Liver (tissue), 8 donors: ENCODE measurements at regions not wholly inside any gene's neighbourhood (a gene's known extent, or its start where the extent isn't known, plus 50 kb on each side); places are given as distances from the start of the nearest gene placed in this dataset.

ENCODE experiments used
- DNase-seq: peaks from one replicate; pipeline ENCODE4 v3.0.0-alpha.2; 2017; ENCODE audit warnings: low spot score
- H3K27ac ChIP-seq, 2 donors: one replicate each; pipeline ENCODE4 v1.7.0; 2013; ENCODE audit warnings: inconsistent platforms in 2 of 2, low read length in 2 of 2, control low read depth in 1 of 2, low read depth in 1 of 2, mild to moderate bottlenecking in 1 of 2
- H3K27me3 ChIP-seq, 4 donors: one replicate each; pipeline versions ENCODE4 v1.6.1 to v1.7.0; 2013; ENCODE audit warnings: low read length in 3 of 4, inconsistent platforms in 1 of 4, mild to moderate bottlenecking in 1 of 4, moderate library complexity in 1 of 4; ENCODE audit not compliant: control insufficient read depth in 4 of 4, insufficient read depth in 4 of 4
- H3K36me3 ChIP-seq, 4 donors: one replicate each; pipeline versions ENCODE4 v1.6.1 to v1.7.0; 2013; ENCODE audit warnings: low read length in 3 of 4, mild to moderate bottlenecking in 3 of 4, low read depth in 1 of 4, moderate library complexity in 1 of 4; ENCODE audit not compliant: control insufficient read depth in 4 of 4, insufficient read depth in 3 of 4
- H3K4me1 ChIP-seq, 4 donors: one replicate each; pipeline versions ENCODE4 v1.6.1 to v1.7.0; 2013; ENCODE audit warnings: low read length in 3 of 4, mild to moderate bottlenecking in 3 of 4, moderate library complexity in 1 of 4; ENCODE audit not compliant: control insufficient read depth in 4 of 4, insufficient read depth in 4 of 4
- H3K4me3 ChIP-seq, 3 donors: one replicate each; pipeline versions ENCODE4 v1.6.1 to v1.7.0; 2013; ENCODE audit warnings: low read length in 3 of 3, control low read depth in 1 of 3, low read depth in 1 of 3, mild to moderate bottlenecking in 1 of 3
- H3K9ac ChIP-seq, 2 donors: one replicate each; pipeline ENCODE4 v1.7.0; 2013; ENCODE audit warnings: low read length in 2 of 2, mild to moderate bottlenecking in 2 of 2, moderate library complexity in 2 of 2, control low read depth in 1 of 2, low read depth in 1 of 2
- H3K9me3 ChIP-seq, 4 donors: one replicate each; pipeline versions ENCODE4 v1.6.1 to v1.7.0; 2013; ENCODE audit warnings: low read length in 3 of 4; ENCODE audit not compliant: control insufficient read depth in 4 of 4
- ATF3 ChIP-seq: IDR thresholded peaks from 2 replicates; pipeline ENCODE4 v1.6.1; 2016; ENCODE audit warnings: antibody characterized with exemption
- CTCF ChIP-seq: fragments of 150-350 bp; IDR thresholded peaks from 2 replicates; pipeline ENCODE4 v1.5.1; 2017; ENCODE audit warnings: improper control_type of control experiment, low read depth, low read length; ENCODE audit not compliant: missing input control
- FOXA1 ChIP-seq: IDR thresholded peaks from 2 replicates; pipeline ENCODE4 v1.6.1; 2016; ENCODE audit warnings: antibody characterized with exemption
- FOXA2 ChIP-seq: IDR thresholded peaks from 2 replicates; pipeline ENCODE4 v1.6.1; 2016; ENCODE audit warnings: antibody characterized with exemption
- GABPA ChIP-seq, 2 donors: IDR thresholded peaks in 1 of 2; conservative IDR thresholded peaks in 1 of 2; 2 replicates each; pipeline ENCODE4 v1.6.1; 2016; ENCODE audit warnings: antibody characterized with exemption in 2 of 2, mild to moderate bottlenecking in 1 of 2, moderate library complexity in 1 of 2
- HNF4G ChIP-seq: IDR thresholded peaks from 2 replicates; pipeline ENCODE4 v1.6.1; 2016; ENCODE audit warnings: antibody characterized with exemption
- JUND ChIP-seq, 2 donors: IDR thresholded peaks; 2 replicates each; pipeline ENCODE4 v1.6.1; 2016; ENCODE audit warnings: antibody characterized with exemption in 2 of 2
- NR2F2 ChIP-seq: IDR thresholded peaks from 2 replicates; pipeline ENCODE4 v1.6.1; 2016; ENCODE audit warnings: antibody characterized with exemption
- REST ChIP-seq: IDR thresholded peaks from 2 replicates; pipeline ENCODE4 v1.6.1; 2016; ENCODE audit warnings: antibody characterized with exemption, mild to moderate bottlenecking
- RXRA ChIP-seq, 2 donors: IDR thresholded peaks; 2 replicates each; pipeline ENCODE4 v1.6.1; 2017 to 2018; ENCODE audit warnings: antibody characterized with exemption in 2 of 2, mild to moderate bottlenecking in 1 of 2
- SP1 ChIP-seq: IDR thresholded peaks from 2 replicates; pipeline ENCODE4 v1.6.1; 2018; ENCODE audit warnings: antibody characterized with exemption, mild to moderate bottlenecking
- TAF1 ChIP-seq: conservative IDR thresholded peaks from 2 replicates; pipeline ENCODE4 v1.6.1; 2016; ENCODE audit warnings: antibody characterized with exemption, mild to moderate bottlenecking
- YY1 ChIP-seq: IDR thresholded peaks from 2 replicates; pipeline ENCODE4 v1.6.1; 2016; ENCODE audit warnings: antibody characterized with exemption, mild to moderate bottlenecking
- ZBTB33 ChIP-seq: IDR thresholded peaks from 2 replicates; pipeline ENCODE4 v1.6.1; 2016; ENCODE audit warnings: antibody characterized with exemption
- WGBS: extraction: QIAGEN DNeasy Blood & Tissue Kit; methylation state at CpG from one replicate; pipeline ENCODE4 v1.1.7; 2013; 5-methylcytosine and 5-hydroxymethylcytosine counted together
- donor health status: healthy.
- donor health status: healthy.
- donor health status: healthy.
- donor health status: healthy.
- donor health status: healthy.

GRCh38 chr10:123517426-123517825 lies 148.7 kb upstream of the GPR26 start (continued):
- no peak for TF ChIP-seq ZBTB33

- no peaks in the 10 kb centered on the region for H3K36me3 ChIP-seq
These were observed 148.3 kb upstream of the GPR26 start for GRCh38 chr10:123517901-123518300.

GRCh38 chr10:123518765-123519164 lies 147.4 kb upstream of the GPR26 start:
- TF ChIP-seq ATF3 (no peak), YY1 (no peak), TAF1 (no peak), GABPA (IDR thresholded peaks at IDR 0.05 in 1 of 2, conservative IDR thresholded peaks at IDR 0.05 in 1 of 2) (no peak), FOXA1 (no peak), FOXA2 (no peak), ZBTB33 (no peak), SP1 (no peak), JUND (IDR thresholded peaks at IDR 0.05) (no peak), REST (no peak), NR2F2 (no peak), HNF4G (no peak)
- Histone ChIP-seq H3K4me1 (no peaks in the 10 kb centered on the region), H3K9ac (no peak overlapping the region), H3K4me3 (no peak overlapping the region), H3K27me3 (no peaks in the 10 kb centered on the region), H3K27ac (no peak overlapping the region), H3K9me3 (no peaks in the 10 kb centered on the region), H3K36me3 (no peaks in the 10 kb centered on the region)
- WGBS: 56% methylated on average over 1 of the region's 1 CpG
- DNase-seq: peak; percentile 8

More at GRCh38 chr10:123517901-123518300, 148.3 kb upstream of the GPR26 start:
- TF ChIP-seq RXRA (IDR thresholded peaks at IDR 0.05) (no peak), CTCF (no peak), HNF4G (no peak), JUND (IDR thresholded peaks at IDR 0.05) (no peak), TAF1 (no peak)
- Histone ChIP-seq H3K9me3 (no peaks in the 10 kb centered on the region), H3K27me3 (no peaks in the 10 kb centered on the region), H3K27ac (no peak overlapping the region), H3K4me1 (no peaks in the 10 kb centered on the region), H3K4me3 (no peak overlapping the region), H3K9ac (no peak overlapping the region)
- WGBS: 85% methylated on average over 4 of the region's 4 CpGs
- DNase-seq: peak; percentile 17
